Fibroblast of lung (primary cell): ENCODE measurements at regions not wholly inside any gene's neighbourhood (a gene's known extent, or its start where the extent isn't known, plus 50 kb on each side); places are given as distances from the start of the nearest gene placed in this dataset.

Experiments used
- DNase-seq, 2 donors: peaks; one replicate each; pipeline versions ENCODE4 v3.0.0 to v3.0.0-alpha.2; 2010; ENCODE audit warnings: low read depth in 2 of 2
- H2AFZ ChIP-seq: 2 replicates; pipeline ENCODE4 v1.5.1; 2012; ENCODE audit warnings: low read length, control low read depth, inconsistent platforms
- H3K27ac ChIP-seq: 2 replicates; pipeline ENCODE4 v1.5.1; 2011; ENCODE audit warnings: low read length, control low read depth; ENCODE audit not compliant: insufficient read depth
- H3K27me3 ChIP-seq: 2 replicates; pipeline ENCODE4 v1.5.1; 2011; ENCODE audit warnings: mild to moderate bottlenecking, low read length; ENCODE audit not compliant: control insufficient read depth, insufficient read depth
- H3K36me3 ChIP-seq: 2 replicates; pipeline ENCODE4 v1.5.1; 2011; ENCODE audit warnings: low read length; ENCODE audit not compliant: control insufficient read depth, insufficient read depth
- H3K4me1 ChIP-seq: 2 replicates; pipeline ENCODE4 v1.5.1; 2011; ENCODE audit warnings: low read length; ENCODE audit not compliant: control insufficient read depth, insufficient read depth; ENCODE audit errors: extremely low read depth
- H3K4me2 ChIP-seq: 2 replicates; pipeline ENCODE4 v1.5.1; 2011; ENCODE audit warnings: low read length, control low read depth; ENCODE audit not compliant: insufficient read depth; ENCODE audit errors: extremely low read depth
- H3K4me3 ChIP-seq, 4 experiments: fragments of 200-600 bp in 1 of 4; sonication (generic) in 1 of 4; replicated peaks in 1 of 4; 2 replicates each; pipeline ENCODE4 v1.5.1; 2011 to 2016; ENCODE audit warnings: low read length in 4 of 4, low read depth in 3 of 4, mild to moderate bottlenecking in 3 of 4, control low read depth in 2 of 4, inconsistent platforms in 1 of 4, mixed read lengths in 1 of 4; ENCODE audit not compliant: insufficient read depth in 1 of 4; ENCODE audit errors: control extremely low read depth in 1 of 4
- H3K79me2 ChIP-seq: 2 replicates; pipeline ENCODE4 v1.5.1; 2012; ENCODE audit warnings: mild to moderate bottlenecking, low read length, inconsistent platforms; ENCODE audit not compliant: control insufficient read depth, insufficient read depth
- H3K9ac ChIP-seq: 2 replicates; pipeline ENCODE4 v1.5.1; 2011; ENCODE audit warnings: mild to moderate bottlenecking, low read length, control low read depth; ENCODE audit not compliant: insufficient read depth
- H3K9me3 ChIP-seq: 2 replicates; pipeline ENCODE4 v1.5.1; 2012; ENCODE audit warnings: low read depth, low read length; ENCODE audit not compliant: control insufficient read depth, insufficient read depth
- H4K20me1 ChIP-seq: 2 replicates; pipeline ENCODE4 v1.5.1; 2011; ENCODE audit warnings: low read length; ENCODE audit not compliant: control insufficient read depth, insufficient read depth; ENCODE audit errors: extremely low read depth
- CTCF ChIP-seq, 2 donors: IDR thresholded peaks in 1 of 2; conservative IDR thresholded peaks in 1 of 2; 1 replicate in 1 of 2; 2 replicates in 1 of 2; pipeline ENCODE4 v1.5.1; 2011 to 2012; ENCODE audit warnings: low read length in 2 of 2, control low read depth in 1 of 2, inconsistent platforms in 1 of 2, low read depth in 1 of 2, mild to moderate bottlenecking in 1 of 2
- EZH2 ChIP-seq: IDR thresholded peaks from 2 replicates; pipeline ENCODE4 v1.5.1; 2012; ENCODE audit warnings: low read length, control low read depth, mild to moderate bottlenecking; ENCODE audit errors: missing control alignments

GRCh38 chr7:27032839-27033238 lies 63.0 kb downstream of the HOXA1 start:
- no peak overlapping the region for H3K4me3 ChIP-seq
- H4K20me1 ChIP-seq, result no peaks in the 10 kb centered on the region
- H3K9ac ChIP-seq, result no peak overlapping the region
- TF ChIP-seq EZH2 (no peak), CTCF (conservative IDR thresholded peaks at IDR 0.05 in 1 of 2, IDR thresholded peaks at IDR 0.05 in 1 of 2; ENCODE audit: low read depth in 1 of 2, low read length in 2 of 2) (no peak)
- no peak overlapping the region for H2AFZ ChIP-seq
- H3K9me3 ChIP-seq, result no peaks in the 10 kb centered on the region
- H3K27me3 ChIP-seq, result no peaks in the 10 kb centered on the region
- peak; percentile 29 to 47 for DNase-seq
- H3K4me1 ChIP-seq, result peaks cover 2% of the 10 kb centered on the region
- no peak overlapping the region for H3K27ac ChIP-seq
- no peaks in the 10 kb centered on the region for H3K79me2 ChIP-seq
- H3K36me3 ChIP-seq, result no peaks in the 10 kb centered on the region
- peak overlapping the region; percentile 56 for H3K4me2 ChIP-seq

- H3K9ac ChIP-seq, result no peak overlapping the region
Observed at GRCh38 chr7:27031289-27032172, 64.3 kb downstream of the HOXA1 start.

More at GRCh38 chr7:27031289-27032172, 64.3 kb downstream of the HOXA1 start:
- no peaks in the 10 kb centered on the region for H3K9me3 ChIP-seq
- H3K4me1 ChIP-seq, result peaks cover 2% of the 10 kb centered on the region
- peak overlapping the region; percentile 39 for H3K4me2 ChIP-seq
- no peaks in the 10 kb centered on the region for H3K36me3 ChIP-seq
- no peak overlapping the region for H2AFZ ChIP-seq
- TF ChIP-seq CTCF (conservative IDR thresholded peaks at IDR 0.05 in 1 of 2, IDR thresholded peaks at IDR 0.05 in 1 of 2; ENCODE audit: low read depth in 1 of 2, low read length in 2 of 2) (no peak), EZH2 (no peak)
- H3K27ac ChIP-seq, result peak overlapping the region; percentile 45
- no peaks in the 10 kb centered on the region for H3K27me3 ChIP-seq
- peak; percentile 75 to 76 for DNase-seq
- no peaks in the 10 kb centered on the region for H4K20me1 ChIP-seq
- peak overlapping the region in 1 of 4 experiments; percentile 11 for H3K4me3 ChIP-seq
- no peaks in the 10 kb centered on the region for H3K79me2 ChIP-seq
